ENCODE measurements at regions not wholly inside any gene's neighbourhood (a gene's known extent, or its start where the extent isn't known, plus 50 kb on each side); places are given as distances from the start of the nearest gene placed in this dataset.
"Not testable (repeated sequence)": the region's sequence is repeated elsewhere in the genome, so short reads cannot be mapped to it uniquely, and the experiment has no call there.

DNA sequence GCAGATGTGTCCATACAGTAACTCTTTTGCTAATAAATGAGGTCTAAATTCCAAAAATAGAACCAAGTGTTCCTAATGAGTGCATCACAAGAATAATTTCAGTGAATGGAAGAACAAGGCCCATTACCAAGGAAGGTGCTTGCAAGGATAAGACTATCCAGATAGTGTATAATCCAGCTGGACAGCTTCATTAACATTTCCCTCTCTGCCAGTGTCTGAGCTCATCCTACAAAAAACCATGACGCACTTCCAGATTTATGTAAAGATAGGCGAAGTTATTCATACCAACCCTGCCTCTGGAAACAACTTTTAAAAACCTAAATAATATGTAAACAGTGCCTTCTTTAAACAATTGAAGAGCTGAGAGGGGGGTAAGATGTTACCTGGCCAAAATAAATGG is 177.9 kb upstream of the STK26 start:
- no peak for DNase-seq (ENCODE audit: low spot score)
- in situ Hi-C loops (cut with MboI; ENCODE audit: low pct_unique_long_range_greater_than_20kb, low sequenced_read_pairs, unreplicated experiment) = loop anchor here (10.0 to 25.0 kb wide), 2 partner anchors 380 to 792 kb away; no protein-coding TSS in a partner anchor
- TF ChIP-seq, protein P1, sequence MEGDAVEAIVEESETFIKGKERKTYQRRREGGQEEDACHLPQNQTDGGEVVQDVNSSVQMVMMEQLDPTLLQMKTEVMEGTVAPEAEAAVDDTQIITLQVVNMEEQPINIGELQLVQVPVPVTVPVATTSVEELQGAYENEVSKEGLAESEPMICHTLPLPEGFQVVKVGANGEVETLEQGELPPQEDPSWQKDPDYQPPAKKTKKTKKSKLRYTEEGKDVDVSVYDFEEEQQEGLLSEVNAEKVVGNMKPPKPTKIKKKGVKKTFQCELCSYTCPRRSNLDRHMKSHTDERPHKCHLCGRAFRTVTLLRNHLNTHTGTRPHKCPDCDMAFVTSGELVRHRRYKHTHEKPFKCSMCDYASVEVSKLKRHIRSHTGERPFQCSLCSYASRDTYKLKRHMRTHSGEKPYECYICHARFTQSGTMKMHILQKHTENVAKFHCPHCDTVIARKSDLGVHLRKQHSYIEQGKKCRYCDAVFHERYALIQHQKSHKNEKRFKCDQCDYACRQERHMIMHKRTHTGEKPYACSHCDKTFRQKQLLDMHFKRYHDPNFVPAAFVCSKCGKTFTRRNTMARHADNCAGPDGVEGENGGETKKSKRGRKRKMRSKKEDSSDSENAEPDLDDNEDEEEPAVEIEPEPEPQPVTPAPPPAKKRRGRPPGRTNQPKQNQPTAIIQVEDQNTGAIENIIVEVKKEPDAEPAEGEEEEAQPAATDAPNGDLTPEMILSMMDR (IDR thresholded peaks at IDR 0.05; ENCODE audit: extremely low read depth, insufficient read depth, missing control alignments) = no peak

GRCh38 chrX:131845771-131846170 is 177.3 kb upstream of the STK26 start:
- no peak for DNase-seq (ENCODE audit: low spot score)
- TF ChIP-seq, protein P1 (IDR thresholded peaks at IDR 0.05; ENCODE audit: extremely low read depth, insufficient read depth, missing control alignments) = no peak
- in situ Hi-C loops (cut with MboI; ENCODE audit: low pct_unique_long_range_greater_than_20kb, low sequenced_read_pairs, unreplicated experiment) = loop anchor here (10.0 to 25.0 kb wide), 2 partner anchors 379 to 792 kb away; no protein-coding TSS in a partner anchor

GRCh38 chrX:131850964-131851363 is 172.1 kb upstream of the STK26 start:
- in situ Hi-C loops (cut with MboI; ENCODE audit: low pct_unique_long_range_greater_than_20kb, low sequenced_read_pairs, unreplicated experiment); DNase-seq (ENCODE audit: low spot score): not testable (repeated sequence)

DNA sequence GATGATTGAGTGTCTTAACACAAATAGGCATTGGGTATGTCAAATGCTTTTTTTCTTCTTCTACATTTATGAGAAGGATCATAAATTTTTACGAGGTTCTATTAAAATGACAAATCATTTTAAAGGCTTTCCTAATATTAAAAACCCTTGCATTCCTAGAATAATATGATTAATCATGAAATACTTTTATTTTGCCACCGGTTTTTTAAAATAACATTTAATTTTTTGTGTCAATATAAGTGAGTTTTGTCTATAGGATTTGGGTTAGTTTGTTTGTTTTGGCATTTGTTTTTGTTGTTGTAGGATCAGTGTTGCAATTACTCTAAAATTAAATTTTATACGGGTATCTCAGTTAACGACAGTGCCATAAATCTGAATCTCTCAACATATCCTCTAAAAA is 169.7 kb upstream of the STK26 start:
- in situ Hi-C loops (cut with MboI; ENCODE audit: low pct_unique_long_range_greater_than_20kb, low sequenced_read_pairs, unreplicated experiment) = no loop called here
- DNase-seq (ENCODE audit: low spot score) = no peak
- TF ChIP-seq, protein P1 (IDR thresholded peaks at IDR 0.05; ENCODE audit: extremely low read depth, insufficient read depth, missing control alignments) = no peak

- no peak for DNase-seq (ENCODE audit: low spot score)
- in situ Hi-C loops (cut with MboI; ENCODE audit: low pct_unique_long_range_greater_than_20kb, low sequenced_read_pairs, unreplicated experiment) = no loop called here
- TF ChIP-seq, protein P1 (IDR thresholded peaks at IDR 0.05; ENCODE audit: extremely low read depth, insufficient read depth, missing control alignments) = peak; percentile 44
These were observed 168.5 kb upstream of the STK26 start for GRCh38 chrX:131854581-131854980.

- TF ChIP-seq, protein P1 (IDR thresholded peaks at IDR 0.05; ENCODE audit: extremely low read depth, insufficient read depth, missing control alignments) = no peak
- in situ Hi-C loops (cut with MboI; ENCODE audit: low pct_unique_long_range_greater_than_20kb, low sequenced_read_pairs, unreplicated experiment) = no loop called here
These were observed 161.9 kb upstream of the STK26 start for GRCh38 chrX:131861088-131861787.

GRCh38 chrX:131862321-131862720 is 160.8 kb upstream of the STK26 start:
- no peak for DNase-seq (ENCODE audit: low spot score)
- in situ Hi-C loops (cut with MboI; ENCODE audit: low pct_unique_long_range_greater_than_20kb, low sequenced_read_pairs, unreplicated experiment) = no loop called here
- TF ChIP-seq, protein P1 (IDR thresholded peaks at IDR 0.05; ENCODE audit: extremely low read depth, insufficient read depth, missing control alignments) = no peak

More at GRCh38 chrX:131861088-131861787, 161.9 kb upstream of the STK26 start:
- no peak for DNase-seq (ENCODE audit: low spot score)

Data from GM13977 (cell line).